Stimulated activated CD8-positive, alpha-beta memory T cell treated with anti-CD3 and anti-CD28 coated beads, Interleukin-7, amount 100 ng/mL, for 24 hours (primary cell): ENCODE measurements at regions not wholly inside any gene's neighbourhood (a gene's known extent, or its start where the extent isn't known, plus 50 kb on each side); places are given as distances from the start of the nearest gene placed in this dataset.

Experiments used
- DNase-seq: peaks from one replicate; pipeline ENCODE4 v3.0.0-alpha.2; 2020; ENCODE audit warnings: low read depth

GRCh38 chr14:98761993-98762392, 510.0 kb downstream of the BCL11B start:
- DNase-seq = no peak

DNA sequence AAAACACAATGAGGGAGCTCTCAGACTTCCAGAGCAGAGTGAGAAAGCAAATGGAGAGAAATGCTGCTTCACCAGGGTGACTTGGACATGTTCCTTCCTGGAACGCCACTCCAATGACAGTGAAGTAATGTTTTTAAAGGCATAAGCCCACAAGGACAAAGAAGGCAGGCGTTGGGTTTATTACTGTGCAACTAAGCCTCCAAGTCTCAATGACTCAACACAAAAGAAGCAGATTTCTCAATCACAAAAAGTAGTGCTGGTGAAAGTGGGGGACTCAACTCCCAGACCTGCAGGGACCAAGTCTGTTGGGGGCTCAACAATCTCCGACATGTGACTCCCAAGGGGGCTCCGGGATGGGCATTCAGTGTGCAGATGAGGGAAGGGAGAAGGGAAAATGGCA, 505.2 kb downstream of the BCL11B start:
- no peak for DNase-seq

- DNase-seq = no peak
Observed at GRCh38 chr14:98769326-98769725, 502.7 kb downstream of the BCL11B start.

DNA sequence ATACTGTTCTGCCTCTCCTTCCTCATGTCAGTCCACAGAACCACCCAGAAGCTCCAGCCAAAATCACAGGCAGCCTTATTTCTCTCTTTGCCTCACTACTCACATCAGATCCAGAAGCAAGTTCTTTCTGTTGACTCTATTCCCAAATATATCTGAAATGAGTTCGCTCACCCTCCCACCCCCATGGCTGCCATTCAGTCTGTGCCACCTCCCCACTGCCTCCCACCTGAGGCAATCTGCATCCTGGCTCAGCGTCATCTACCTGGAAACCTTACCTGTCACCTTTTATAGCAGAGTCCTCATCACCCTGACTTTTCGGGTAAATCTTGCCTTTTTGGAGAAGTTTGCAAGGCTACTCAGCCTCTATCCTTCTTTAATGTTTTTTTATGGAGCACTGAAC, 501.8 kb downstream of the BCL11B start:
- no peak for DNase-seq

GRCh38 chr14:98773814-98774213, 498.2 kb downstream of the BCL11B start:
- no peak for DNase-seq

DNA sequence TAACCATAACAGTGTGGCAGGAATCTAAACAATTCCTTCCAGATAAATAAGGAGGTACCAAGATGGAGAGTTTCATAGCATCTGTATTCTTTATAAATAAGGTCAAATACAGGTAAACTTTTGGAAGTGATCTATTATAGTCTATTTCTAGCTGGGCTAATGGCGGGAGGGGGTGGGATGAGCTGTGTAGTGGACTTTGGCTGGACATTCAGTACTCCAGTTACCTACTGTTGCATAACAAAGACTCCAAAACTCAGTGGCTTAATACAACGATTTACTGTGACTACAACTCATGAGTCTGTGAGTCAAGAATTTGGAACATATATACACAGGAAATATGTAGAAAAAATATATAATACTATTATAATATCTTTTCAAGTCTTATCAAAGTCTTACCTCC, 496.1 kb downstream of the BCL11B start:
- no peak for DNase-seq

DNA sequence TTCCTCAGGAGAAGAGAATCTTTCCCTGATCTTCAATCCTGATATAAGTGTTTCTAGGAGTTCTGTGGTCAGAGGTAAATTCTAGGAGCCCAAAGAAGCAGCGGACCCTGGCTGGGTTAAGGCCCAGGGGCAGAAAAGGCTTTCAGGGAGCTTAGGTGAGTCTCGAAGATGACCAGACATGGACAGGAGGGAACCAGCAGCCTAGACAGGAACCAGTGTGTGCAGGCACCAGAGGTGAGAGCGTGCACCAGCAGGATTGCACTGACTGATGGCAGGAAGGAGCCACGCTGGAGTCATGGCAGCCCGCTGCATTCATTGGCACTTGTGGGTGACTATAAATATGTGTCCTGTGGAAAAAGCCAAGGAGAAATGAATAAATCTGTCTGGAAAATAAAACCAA, 489.9 kb downstream of the BCL11B start:
- DNase-seq = no peak

- DNase-seq = no peak
Observed at GRCh38 chr14:98785578-98785977, 486.4 kb downstream of the BCL11B start.

- no peak for DNase-seq
Observed at GRCh38 chr14:98786456-98786855, 485.5 kb downstream of the BCL11B start.

GRCh38 chr14:98791661-98792060, 480.3 kb downstream of the BCL11B start:
- DNase-seq = no peak

- DNase-seq = no peak
Observed at GRCh38 chr14:98792171-98792570, 479.8 kb downstream of the BCL11B start.

- no peak for DNase-seq
Observed at GRCh38 chr14:98798099-98798498, 473.9 kb downstream of the BCL11B start.

DNA sequence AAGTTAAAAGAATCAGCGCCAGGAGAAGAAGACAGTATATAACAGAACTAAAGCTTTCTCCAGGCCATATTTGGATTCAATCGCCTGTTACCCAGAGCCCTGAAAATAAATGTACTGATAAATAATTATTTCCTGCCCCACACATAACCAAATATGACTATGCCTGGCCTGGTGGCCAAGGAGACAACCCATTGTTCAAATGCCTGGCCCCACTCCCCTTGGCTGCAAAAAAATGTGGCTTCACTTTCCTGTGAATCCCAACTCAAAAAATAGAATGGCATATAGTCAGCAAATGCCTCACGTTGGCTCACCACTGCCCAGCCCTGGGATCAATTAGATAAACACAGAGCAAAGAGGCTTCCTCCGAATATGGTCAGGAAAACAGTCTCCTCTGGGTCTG, 472.1 kb downstream of the BCL11B start:
- no peak for DNase-seq

DNA sequence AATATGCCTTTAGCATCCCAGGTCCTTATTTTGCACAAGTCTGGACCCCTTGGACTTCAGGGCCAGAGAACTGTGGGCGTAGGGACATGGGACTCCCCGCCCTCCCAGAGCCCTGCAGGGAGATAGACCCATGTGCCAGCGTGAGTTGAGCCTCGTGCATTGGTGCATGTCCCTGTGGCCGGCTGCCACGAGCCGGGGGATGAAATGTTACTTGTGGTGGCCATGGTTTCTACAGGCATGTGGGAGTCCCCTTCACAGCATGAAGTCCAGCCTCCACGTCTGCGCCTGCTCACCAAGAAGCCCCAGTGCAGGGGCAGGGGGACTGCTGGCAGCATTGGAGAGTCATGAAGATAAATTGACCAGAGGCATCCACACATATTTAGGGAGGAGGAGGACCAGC, 470.0 kb downstream of the BCL11B start:
- DNase-seq = no peak

GRCh38 chr14:98803196-98803595, 468.8 kb downstream of the BCL11B start:
- no peak for DNase-seq

DNA sequence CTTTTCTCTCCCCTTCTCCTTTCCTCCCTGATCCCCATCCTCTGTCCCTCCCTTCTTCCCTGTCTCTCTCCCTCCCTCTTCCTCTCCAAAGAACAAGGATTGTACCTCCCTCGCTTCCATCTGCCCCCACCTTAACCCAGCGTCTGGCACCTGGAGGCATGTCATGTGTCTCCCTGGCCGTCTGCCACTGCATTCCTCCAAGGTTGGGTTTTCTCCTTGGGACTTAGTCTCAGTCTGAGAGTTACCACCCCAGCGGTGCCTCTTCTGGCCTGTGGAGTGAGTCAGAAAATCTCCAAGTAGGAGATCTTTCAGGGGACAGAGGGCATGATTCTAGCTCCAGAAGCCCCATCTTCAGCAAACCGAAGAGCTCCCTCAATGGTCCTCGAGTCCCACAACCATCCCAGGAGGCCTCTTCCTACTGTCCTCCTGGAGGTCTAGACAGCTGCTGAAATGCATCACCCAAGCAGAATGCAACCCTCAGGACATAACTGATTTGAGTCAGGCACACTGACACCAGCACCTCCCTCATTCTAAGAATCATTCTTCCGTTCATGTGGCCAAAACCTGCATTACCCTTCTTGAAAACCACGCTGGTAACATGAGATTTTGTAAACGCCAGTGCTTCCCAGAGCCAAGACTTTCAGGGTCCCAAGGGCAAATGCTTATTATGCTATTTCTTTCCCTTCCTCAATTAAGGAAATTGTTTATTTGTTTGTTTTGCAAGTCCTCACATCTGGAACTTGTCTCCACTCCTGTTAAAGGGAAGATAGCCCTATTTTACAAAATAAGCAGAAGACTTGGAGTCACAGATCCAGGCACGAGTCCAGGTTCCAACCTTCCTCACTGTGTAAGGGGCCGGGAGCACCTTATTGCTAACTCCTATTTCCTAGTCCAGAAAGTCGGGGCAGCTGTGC, 463.2 kb downstream of the BCL11B start:
- no peak for DNase-seq

GRCh38 chr14:98816195-98816594, 455.8 kb downstream of the BCL11B start:
- DNase-seq = no peak

- no peak for DNase-seq
Observed at GRCh38 chr14:98816720-98817119, 455.3 kb downstream of the BCL11B start.

- no peak for DNase-seq
Observed at GRCh38 chr14:98819132-98819866, 452.7 kb downstream of the BCL11B start.

- DNase-seq = no peak
Observed at GRCh38 chr14:98819867-98820206, 452.2 kb downstream of the BCL11B start.

- no peak for DNase-seq
Observed at GRCh38 chr14:98822917-98823316, 449.1 kb downstream of the BCL11B start.

- DNase-seq = no peak
Observed at GRCh38 chr14:98826618-98827017, 445.4 kb downstream of the BCL11B start.

DNA sequence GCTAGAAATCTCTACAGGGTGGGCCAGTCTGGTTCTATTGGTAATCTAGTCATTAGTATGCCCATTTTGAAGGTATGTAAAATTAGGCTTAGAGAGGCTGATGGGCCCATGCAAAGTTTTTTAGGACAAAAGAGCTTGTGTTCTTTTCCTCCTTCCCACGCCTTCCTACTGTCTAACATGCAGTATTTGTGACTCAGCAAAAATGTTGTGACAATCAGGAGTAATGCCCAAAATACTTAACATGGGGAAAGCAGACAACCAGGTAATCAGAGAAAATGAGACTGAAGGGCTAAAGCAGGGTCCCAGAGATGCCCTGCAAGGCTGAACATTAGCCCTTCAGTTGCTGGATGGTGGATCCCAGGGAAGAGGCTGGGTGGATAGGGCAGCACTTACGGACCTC, 437.9 kb downstream of the BCL11B start:
- no peak for DNase-seq
